Stimulated activated CD8-positive, alpha-beta memory T cell treated with anti-CD3 and anti-CD28 coated beads, Interleukin-2, amount 100 ng/mL, for 1 hour (primary cell): ENCODE measurements at regions not wholly inside any gene's neighbourhood (a gene's known extent, or its start where the extent isn't known, plus 50 kb on each side); places are given as distances from the start of the nearest gene placed in this dataset.

Source experiments
- DNase-seq, 2 donors: peaks; one replicate each; pipeline ENCODE4 v3.0.0-alpha.2; 2020; ENCODE audit warnings: low read depth in 2 of 2

DNA sequence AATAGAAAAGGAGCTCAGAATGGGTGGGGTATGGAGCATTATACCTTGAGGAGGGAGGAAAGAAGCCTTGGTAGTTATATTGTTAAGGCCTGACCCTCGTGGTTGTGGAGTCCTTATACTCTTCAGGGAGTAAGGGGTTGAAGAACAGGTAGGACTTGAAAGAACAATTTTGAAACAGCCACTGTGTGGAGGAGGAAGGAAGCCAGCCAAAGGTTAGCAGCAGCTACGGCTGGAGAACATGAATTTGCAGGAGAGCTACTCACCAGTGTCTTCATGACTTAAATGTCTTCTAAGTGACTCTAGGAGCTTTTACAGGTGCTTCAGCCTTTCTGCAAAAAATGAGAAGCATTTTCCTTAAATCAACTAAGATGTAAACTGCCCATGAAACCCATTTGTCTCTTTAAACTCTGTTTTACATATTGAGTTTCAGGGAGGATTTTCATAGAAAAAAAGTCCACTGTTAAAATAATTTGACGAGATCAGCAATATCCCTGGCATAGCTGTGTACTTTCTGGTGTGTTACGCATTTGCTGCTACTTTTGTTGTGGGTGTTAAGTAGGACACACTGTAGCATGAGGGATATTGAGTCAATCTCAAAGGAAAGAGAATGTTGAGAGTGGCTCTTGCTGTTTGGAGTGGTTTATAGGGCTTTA lies 110.6 kb upstream of the ELL2 start:
- DNase-seq: no peak

DNA sequence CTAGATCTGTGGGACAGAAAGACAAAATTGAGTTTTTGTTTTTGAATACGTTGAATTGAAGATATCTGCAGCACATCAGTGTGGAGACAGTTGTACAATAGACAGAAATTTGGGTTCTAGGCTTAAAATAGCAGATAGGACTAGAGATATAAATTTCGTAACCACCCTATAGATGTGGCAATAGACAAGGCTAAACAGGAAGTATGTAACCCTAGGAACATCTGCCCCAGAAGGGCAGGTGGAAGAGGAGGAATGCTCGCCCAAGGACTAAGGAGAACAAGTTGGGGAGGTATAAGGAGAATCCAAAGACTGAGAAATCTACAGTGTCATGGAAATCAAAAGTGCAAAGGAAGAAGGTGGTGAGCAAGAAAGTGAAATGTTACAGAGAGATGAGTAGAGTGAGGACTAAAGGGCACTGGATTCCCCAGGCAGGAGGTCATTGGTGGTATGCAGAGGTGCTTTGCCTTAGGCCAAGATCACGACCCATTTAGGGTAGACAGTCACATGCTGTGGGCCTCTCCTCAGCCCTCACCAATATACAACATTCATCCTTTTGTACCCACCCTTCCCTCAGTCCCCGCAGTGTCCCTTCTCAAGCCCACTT lies 109.1 kb upstream of the ELL2 start:
- DNase-seq: no peak

DNA sequence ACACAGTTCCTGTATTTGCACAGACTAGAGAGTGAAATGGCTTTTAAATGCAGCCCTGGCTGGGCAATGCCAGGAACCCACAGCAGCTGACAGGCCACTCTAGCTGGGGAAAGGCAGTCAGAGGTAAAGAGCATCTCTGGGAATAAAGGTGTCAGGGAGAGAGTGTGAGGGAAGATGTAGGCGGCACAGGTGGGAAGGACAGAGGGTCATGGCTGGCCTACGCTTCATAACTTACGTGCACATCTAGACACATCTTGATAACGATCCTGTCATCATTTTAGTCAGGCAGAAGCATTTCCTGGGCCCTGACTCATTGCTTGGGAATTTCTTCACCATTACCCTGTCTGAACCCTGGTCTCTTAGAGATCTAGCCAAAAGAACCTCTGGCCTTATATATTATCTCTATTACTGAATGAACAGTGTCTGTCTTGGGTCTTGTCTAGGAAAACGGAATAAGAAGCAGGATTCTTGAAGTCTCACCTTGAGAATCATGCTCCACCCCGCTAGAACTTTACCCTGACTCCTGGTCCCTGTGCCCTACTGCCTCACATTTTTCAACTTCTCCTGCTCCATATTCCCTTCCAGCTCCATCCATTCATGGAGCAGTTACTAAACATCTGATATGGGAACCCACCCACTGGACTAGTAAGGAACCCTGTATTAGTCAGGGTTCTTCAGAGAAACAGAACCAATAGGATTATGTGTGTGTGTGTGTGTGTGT lies 106.4 kb upstream of the ELL2 start:
- DNase-seq: no peak

DNA sequence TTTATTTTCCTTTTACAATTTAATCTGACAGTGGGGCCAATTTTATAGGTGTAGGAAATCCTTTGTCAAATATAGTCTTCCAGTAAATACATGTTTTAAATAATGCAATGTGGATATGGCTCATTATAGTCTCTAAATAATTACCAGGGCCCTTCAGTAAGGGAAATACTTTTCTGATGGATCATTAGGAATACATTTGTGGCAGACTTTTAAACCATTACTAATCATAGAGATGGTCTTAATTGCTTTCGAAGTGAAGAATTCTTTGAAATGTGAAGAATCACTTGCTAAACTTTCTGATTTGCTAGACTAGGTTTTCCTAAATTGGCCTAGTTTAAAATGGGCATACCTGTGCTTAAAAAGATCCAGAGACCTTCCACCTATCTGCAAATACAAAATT lies 105.6 kb upstream of the ELL2 start:
- no peak for DNase-seq

DNA sequence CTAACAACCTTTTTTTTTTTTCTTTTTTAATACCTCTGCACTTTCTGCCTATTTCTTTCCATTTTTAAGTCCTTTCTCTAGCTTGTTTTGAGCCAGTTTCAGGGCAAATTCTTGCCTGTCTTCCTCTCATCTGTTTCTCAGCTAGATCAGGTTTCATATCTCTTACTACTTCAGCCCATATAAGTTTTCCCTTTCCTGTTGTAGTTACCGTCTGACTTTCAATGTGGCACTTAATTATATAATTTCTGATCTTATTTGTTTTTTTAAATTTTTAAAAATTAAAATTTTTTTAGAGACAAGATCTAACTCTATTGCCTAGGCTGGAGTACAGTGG lies 104.7 kb upstream of the ELL2 start:
- no peak for DNase-seq

DNA sequence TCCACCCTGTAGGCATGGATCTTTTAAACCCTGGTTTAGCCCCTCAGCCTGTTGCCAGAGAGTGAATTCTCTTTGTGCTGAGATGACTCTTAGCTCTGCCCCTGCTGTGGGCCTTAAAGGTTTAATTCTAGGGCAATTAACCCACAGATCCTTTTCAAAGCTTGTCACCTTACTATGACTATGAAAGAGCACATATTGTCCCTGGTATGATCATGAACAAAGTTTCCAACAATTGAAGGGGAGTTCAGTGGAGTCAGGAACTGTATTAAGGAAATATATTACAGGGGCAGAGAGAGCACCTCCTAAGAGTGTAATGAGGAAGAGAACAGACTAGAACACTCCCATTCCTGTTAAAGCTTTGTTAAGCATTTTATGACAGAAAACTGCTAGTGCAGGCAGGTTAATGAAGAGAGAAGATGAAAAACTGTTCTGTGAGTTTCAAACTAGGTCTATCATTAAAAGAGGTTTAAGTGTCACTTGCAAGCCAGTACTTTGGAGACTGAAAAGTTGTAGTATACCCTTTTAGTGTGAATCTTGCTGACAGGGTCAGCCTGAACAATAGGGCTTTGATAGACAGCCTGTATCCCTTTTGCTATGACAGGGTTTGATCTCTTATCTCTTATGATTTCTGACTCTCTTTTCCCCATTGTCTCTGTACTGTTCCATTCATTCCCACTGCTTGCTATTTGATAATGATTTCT lies 104.2 kb upstream of the ELL2 start:
- DNase-seq: no peak

DNA sequence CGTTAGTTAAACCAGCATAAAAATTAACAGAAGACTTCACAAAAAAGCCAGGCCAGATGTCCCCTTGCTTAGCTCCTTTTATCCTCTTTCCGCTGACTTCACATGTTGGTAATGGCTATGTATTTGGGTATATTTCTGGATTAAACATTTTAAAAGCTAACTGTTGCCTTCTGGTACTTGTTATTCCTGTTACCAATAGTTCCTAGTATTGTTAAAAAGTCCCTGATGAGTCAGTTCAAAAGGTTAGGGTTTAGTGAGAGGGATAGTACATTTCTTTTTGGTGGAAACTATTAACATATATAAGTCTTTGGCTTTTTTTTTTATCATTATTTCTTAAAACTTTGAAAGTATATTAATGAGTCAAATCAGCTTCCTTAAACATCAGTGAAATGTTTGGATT lies 103.2 kb upstream of the ELL2 start:
- no peak for DNase-seq

DNA sequence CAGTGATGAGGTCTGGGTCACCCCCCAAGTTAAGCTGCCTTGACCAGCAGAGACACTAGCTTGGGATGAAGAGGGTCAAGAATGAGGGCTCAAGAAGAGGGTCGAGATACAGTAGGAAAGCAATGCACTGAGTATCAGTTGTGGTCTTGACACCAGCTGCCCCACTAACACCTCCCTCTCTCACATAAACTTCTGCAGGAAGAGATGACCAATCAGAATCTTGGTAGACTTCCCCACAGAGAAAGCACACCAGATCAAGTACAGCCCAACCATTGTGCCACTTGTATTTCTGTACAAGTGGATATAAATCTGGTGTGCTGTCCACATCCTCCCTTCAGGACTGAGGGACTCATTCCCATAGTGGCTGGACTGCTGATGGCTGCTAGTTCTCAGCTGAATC lies 101.2 kb upstream of the ELL2 start:
- no peak for DNase-seq

DNA sequence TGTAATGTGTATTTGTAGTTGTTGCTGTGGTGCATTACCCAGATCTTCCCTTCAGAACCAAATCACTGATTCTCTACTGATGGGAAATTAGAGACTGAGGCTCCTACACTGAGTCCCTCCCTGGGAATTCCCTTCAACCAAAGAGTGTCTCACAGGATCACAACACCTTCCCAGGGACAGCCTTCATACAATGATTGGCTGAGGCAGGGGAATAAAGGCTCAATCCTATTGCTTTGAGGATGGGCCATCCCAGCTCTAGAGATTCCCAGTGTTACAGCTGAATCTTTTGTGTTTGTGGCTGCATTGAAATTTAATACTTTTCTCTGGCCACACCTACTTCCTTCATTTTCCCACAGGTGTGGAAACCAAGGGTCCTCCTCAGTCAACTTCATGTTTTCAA lies 96.4 kb upstream of the ELL2 start:
- no peak for DNase-seq

DNA sequence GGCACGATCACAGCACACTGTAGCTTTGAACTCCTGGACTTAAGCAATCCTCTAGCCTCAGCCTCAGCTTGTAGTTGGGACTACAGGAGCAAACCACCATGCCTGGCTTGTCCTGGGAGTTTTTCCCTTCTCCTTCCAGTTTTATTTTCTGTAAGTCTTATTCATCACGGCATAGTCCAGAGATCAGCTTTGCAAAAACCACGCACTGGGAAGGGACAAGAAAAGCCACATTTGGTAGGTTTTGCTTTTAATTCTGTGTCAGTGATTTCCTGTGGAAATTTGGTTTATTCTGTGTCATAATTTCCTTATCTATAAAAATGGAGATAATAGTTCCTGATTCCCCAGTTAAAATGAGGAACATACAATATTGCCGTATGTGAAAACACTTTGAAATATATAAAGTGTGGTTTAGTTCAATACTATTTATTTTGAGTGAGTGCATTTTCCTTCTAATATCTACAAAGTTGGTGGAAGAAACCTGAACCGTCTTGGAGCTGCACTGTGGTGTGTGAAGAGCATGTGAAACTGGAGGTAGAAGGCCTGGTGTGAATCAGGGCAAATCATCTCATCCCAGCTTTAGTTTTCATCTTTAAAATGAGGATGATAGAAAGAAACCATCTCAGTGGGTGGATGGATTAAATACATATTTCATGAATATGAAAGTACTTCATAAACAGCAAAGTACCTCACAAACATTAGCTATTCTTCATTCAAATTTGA lies 92.8 kb upstream of the ELL2 start:
- no peak for DNase-seq

DNA sequence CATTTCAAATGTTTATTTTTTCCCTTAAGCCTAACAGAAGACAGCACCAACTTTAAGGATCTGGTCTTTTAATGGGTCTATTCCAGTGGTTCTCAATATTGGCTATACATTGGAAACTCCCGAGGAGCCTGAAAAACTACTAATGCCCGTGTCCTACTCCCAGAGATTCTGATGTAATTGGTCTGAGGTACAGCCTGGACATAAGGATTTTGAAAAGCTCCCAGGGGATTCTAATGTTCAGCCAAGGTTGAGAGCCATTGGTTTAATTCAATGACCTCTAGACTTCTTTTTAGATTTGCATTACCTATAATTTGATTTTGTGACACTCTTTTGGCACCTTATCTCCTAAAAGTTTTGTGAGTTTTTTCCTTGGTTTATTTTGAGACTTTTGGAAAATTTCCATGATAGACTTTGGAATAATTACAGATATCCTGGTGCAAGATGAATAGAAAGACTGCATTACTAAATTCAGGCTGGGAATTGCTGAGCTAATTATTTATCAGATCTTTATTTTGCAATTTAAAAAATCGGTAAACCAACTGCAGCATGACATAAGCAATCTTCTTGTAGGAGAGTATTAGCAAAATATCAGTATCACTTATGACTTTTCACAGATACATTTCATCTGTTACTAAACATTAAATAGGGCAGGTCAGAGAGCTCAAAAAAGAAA lies 91.5 kb upstream of the ELL2 start:
- DNase-seq: no peak

DNA sequence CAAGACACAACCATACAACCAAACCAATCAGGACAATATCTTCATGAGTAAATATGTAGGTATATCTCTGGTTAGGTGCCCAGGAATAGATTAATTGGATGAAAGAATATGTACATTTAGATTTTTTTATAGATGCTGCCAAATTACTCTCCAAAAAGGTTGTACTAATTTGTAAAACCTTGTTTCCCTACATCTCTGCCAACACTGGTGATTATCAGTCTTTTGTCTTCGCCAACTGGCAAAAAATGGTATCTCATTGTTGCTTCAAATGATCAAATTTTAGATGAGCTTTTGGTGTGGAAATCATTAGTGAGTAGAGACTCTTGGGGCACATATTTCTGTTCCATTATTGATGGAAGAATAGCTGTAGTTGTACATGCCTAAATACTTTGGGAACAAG lies 90.7 kb upstream of the ELL2 start:
- DNase-seq: no peak

DNA sequence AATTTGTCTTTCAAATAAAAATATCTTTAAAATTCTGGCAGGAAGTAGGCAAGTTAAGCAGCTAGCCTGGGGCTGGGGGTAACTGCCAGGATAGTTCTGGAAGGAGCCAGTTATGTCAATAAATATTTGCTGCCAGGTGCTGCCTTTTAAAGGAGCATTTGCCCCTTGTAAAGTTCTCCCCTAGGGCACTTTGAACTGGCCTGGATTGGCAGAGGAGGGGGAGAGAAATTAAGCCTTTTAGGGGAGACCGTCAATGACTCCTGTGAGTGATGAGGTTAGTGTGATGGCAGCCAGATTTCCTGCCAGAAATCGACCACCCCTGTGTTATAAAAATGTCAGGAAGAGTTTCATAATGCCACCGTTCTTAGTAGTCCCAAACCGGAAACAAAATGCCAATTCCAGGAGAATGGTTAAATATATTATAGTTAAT lies 89.8 kb upstream of the ELL2 start:
- no peak for DNase-seq

DNA sequence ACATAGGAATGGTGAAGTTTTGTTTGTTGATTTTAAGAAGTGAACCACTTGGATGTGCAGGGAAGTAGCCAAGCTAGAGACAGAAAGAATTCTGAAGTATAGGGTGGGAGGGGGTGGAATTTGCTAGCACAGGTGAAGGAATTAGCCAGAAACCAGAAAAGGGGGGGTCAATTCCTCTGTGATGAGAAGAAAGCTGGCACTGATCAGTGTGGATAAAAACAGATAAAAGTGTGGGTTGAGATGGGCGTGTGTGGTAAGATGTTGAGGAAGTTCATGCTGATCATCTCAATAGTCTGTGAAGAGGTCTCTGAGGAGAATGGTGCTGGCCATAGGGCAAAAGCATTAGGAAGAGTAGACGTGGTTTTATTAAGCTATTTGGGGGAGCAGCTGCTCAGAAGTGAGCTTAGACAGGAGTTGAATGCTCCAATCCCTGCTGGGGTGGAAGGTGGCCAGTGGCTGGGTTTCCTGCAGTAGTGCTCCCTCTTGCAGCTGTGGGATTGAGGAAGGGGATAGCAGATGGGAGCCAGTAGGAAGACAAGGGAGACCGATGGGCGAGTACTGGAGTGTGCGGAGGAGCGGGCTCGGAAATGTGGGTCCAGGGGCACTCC lies 88.7 kb upstream of the ELL2 start:
- no peak for DNase-seq

DNA sequence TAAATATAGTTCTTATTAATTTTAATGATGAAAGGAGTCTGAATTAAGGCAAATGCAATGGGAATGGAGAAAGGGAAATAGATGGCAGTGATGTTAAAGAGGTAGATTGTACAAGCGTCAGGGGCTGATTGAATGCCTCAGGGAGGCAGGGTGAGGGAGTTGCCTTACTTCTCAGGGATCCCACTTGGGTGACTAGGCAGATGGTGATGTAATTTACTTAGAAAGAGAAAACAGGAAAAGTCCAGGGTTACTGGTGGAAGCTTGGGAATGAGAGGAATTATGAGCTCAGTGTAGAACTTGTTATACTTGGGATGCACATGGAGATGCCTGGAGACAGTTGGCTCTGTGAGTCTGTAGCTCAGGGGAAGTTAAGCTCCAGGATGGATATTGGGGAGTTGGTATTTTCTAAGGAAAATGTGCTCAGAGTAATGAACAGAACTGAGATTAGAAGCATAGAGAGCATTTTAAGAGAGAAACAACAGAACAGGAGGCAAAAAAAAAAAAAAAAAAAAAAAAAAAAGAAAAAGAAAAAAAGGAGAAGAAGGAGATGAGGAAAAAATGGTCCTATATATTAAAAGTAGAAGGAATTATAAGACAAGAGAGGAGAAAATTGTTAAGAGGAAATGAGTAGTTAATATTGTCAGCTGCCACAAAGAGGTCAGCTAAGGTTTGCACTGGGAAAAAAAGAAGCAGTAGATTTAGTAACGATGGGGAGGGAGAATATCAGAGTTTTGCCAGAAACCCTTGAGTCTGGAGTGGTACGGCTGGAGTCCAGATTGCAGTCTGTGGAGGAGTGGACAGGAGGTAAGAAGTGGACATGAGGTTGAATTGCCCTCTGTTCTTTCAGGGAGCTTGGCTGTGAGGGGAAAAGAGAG lies 88.0 kb upstream of the ELL2 start:
- DNase-seq: no peak

DNA sequence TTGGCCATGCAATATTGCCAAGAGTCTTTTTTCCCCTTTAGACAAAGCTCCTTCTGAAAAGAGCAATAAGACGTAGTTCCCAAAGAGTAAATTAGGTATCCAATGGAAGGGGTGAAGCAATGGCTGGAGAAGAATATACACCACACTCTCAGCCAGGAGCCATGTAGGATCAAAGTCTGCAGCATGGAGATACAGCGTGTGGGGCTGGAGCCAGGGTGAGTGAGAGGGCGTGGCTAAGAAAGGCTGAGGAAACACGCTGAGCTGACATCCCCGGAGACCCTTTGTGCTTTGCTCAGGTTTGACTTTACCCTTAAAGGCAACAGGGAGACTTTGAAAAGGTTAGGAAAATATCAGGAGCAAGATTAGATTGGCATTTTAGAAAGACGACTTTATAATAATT lies 87.1 kb upstream of the ELL2 start:
- DNase-seq: no peak

DNA sequence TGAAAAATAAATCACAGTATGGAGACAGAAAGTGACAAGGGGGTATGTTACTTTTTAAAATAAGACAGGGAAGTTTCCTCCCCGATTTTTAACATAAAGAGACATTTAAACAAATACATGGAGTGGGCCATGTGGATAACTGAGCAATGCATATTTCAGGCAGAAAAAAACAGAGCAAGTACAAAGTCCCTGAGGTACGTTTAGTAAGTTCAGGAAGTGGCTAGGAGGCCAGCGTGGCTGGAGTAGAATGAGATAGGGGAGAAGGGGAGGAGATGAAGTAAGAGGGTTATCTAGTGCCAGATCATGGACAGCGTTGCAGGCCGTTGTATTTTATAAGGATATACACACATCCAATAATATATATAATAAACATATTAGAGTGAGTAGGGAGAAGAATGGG lies 84.2 kb upstream of the ELL2 start:
- no peak for DNase-seq

DNA sequence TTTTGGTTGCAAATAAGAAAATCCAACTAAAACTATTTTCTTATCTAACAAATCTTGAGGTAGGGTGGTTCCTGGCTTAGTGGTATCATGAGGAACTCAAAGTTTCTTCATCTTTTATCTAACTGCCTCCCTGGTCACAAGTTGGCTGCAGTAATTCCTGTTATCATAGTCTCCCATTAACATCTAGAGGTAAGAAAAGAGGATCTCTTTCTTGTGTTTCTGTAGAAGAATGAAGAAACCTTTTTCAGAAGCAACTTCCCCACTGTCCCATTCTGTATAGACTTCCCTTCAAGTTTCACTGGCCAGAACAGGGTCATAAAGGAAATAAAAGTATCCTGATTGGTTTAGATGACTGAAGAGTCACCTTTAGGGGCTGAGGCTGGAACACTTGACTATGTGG lies 81.8 kb upstream of the ELL2 start:
- no peak for DNase-seq

DNA sequence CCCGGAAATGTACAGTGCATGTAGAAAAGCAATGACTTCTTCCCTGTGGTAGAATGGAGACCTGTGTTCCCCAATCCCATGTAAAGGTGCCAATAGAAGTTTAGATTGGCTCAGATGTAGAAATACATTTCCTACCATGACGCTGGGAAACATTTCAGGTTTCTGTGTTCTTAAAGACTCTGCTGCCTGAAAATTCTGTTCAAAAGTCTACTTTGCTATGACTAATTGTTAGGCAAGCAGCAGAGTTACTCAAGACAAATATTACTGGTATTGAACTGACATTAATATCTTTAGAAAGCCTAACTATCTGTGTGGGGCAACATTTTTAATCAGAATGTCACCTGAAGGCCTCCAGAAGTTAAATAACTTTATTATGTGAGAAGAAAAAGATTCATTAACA lies 75.5 kb upstream of the ELL2 start:
- DNase-seq: no peak

DNA sequence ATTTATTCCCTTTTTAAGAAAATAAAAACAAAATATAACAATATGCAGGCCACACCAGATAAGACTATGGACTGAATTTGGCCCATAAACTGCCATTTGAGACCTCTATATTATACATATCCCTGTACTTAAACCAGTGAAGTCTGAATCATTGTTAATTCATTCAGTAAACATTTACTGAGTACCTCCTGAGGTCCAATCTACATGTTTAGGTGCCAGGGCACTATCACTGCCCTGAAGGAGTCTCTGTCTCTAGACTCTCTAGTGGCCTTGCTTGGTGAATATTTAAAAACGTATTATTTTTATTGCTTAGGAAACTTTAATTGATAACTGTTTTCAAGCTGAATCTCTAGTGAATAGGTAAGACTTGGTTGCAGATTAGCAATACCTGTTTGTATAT lies 74.7 kb upstream of the ELL2 start:
- no peak for DNase-seq
